ENCODE measurements at regions not wholly inside any gene's neighbourhood (a gene's known extent, or its start where the extent isn't known, plus 50 kb on each side); places are given as distances from the start of the nearest gene placed in this dataset.
A peak's percentile ranks its signal among the peaks of the same experiment; 100 is the strongest.

- no peak overlapping the region for H3K4me3 Mint-ChIP-seq (ENCODE audit: unreplicated experiment)
Observed at GRCh38 chr15:53203454-53203853, 413.3 kb upstream of the ONECUT1 start.

GRCh38 chr15:53202876-53203275 is 412.7 kb upstream of the ONECUT1 start:
- DNase-seq (ENCODE audit: low spot score), result no peak
- Mint-ChIP-seq H3K27me3 (ENCODE audit: unreplicated experiment) (no peaks in the 10 kb centered on the region), H3K27ac (ENCODE audit: unreplicated experiment) (no peak overlapping the region), H3K4me3 (ENCODE audit: unreplicated experiment) (no peak overlapping the region), H3K36me3 (ENCODE audit: low read depth, unreplicated experiment) (no peaks in the 10 kb centered on the region), H3K4me1 (ENCODE audit: unreplicated experiment) (peaks cover 15% of the 10 kb centered on the region), H3K9me3 (ENCODE audit: unreplicated experiment) (no peaks in the 10 kb centered on the region)
- TF ChIP-seq CTCF (IDR thresholded peaks at IDR 0.05; ENCODE audit: unreplicated experiment), result no peak

More at GRCh38 chr15:53203454-53203853, 413.3 kb upstream of the ONECUT1 start:
- no peak for DNase-seq (ENCODE audit: low spot score)
- Mint-ChIP-seq H3K9me3 (ENCODE audit: unreplicated experiment) (no peaks in the 10 kb centered on the region), H3K27me3 (ENCODE audit: unreplicated experiment) (no peaks in the 10 kb centered on the region), H3K27ac (ENCODE audit: unreplicated experiment) (no peak overlapping the region), H3K36me3 (ENCODE audit: low read depth, unreplicated experiment) (no peaks in the 10 kb centered on the region), H3K4me1 (ENCODE audit: unreplicated experiment) (peaks cover 15% of the 10 kb centered on the region)
- no peak for TF ChIP-seq CTCF (IDR thresholded peaks at IDR 0.05; ENCODE audit: unreplicated experiment)

- Mint-ChIP-seq H3K4me3 (ENCODE audit: unreplicated experiment) (no peak overlapping the region), H3K27ac (ENCODE audit: unreplicated experiment) (no peak overlapping the region), H3K4me1 (ENCODE audit: unreplicated experiment) (peaks cover 17% of the 10 kb centered on the region), H3K27me3 (ENCODE audit: unreplicated experiment) (peaks cover under 1% of the 10 kb centered on the region), H3K9me3 (ENCODE audit: unreplicated experiment) (no peaks in the 10 kb centered on the region), H3K36me3 (ENCODE audit: low read depth, unreplicated experiment) (no peaks in the 10 kb centered on the region)
- peak; percentile 84 for DNase-seq (ENCODE audit: low spot score)
- TF ChIP-seq CTCF (IDR thresholded peaks at IDR 0.05; ENCODE audit: unreplicated experiment), result peak; percentile 95
Observed at GRCh38 chr15:53197426-53197839, 407.3 kb upstream of the ONECUT1 start.

GRCh38 chr15:53196788-53197187 is 406.7 kb upstream of the ONECUT1 start:
- Mint-ChIP-seq H3K27ac (ENCODE audit: unreplicated experiment) (no peak overlapping the region), H3K27me3 (ENCODE audit: unreplicated experiment) (peaks cover 2% of the 10 kb centered on the region), H3K4me3 (ENCODE audit: unreplicated experiment) (no peak overlapping the region), H3K9me3 (ENCODE audit: unreplicated experiment) (no peaks in the 10 kb centered on the region), H3K36me3 (ENCODE audit: low read depth, unreplicated experiment) (no peaks in the 10 kb centered on the region), H3K4me1 (ENCODE audit: unreplicated experiment) (peaks cover 17% of the 10 kb centered on the region)
- no peak for TF ChIP-seq CTCF (IDR thresholded peaks at IDR 0.05; ENCODE audit: unreplicated experiment)
- no peak for DNase-seq (ENCODE audit: low spot score)

- no peak overlapping the region for H3K4me3 Mint-ChIP-seq (ENCODE audit: unreplicated experiment)
- peak; percentile 6 for DNase-seq (ENCODE audit: low spot score)
- no peaks in the 10 kb centered on the region for H3K9me3 Mint-ChIP-seq (ENCODE audit: unreplicated experiment)
- H3K27ac Mint-ChIP-seq (ENCODE audit: unreplicated experiment), result no peak overlapping the region
- peaks cover 17% of the 10 kb centered on the region for H3K4me1 Mint-ChIP-seq (ENCODE audit: unreplicated experiment)
- H3K36me3 Mint-ChIP-seq (ENCODE audit: low read depth, unreplicated experiment), result no peaks in the 10 kb centered on the region
- H3K27me3 Mint-ChIP-seq (ENCODE audit: unreplicated experiment), result peaks cover 2% of the 10 kb centered on the region
- no peak for TF ChIP-seq CTCF (IDR thresholded peaks at IDR 0.05; ENCODE audit: unreplicated experiment)
Observed at GRCh38 chr15:53196242-53196641, 406.1 kb upstream of the ONECUT1 start.

Data from endothelial cell (in vitro differentiated cells).